Prostate gland (tissue), 2 donors: ENCODE measurements at regions not wholly inside any gene's neighbourhood (a gene's known extent, or its start where the extent isn't known, plus 50 kb on each side); places are given as distances from the start of the nearest gene placed in this dataset.
A peak's percentile ranks its signal among the peaks of the same experiment; 100 is the strongest.

Experiments used
- DNase-seq: peaks from one replicate; pipeline ENCODE4 v3.0.0-alpha.2; 2019; ENCODE audit warnings: low spot score
- H3K27ac ChIP-seq, 2 donors: fragments of 200-600 bp; sonication (generic); 2 replicates each; pipeline ENCODE4 v1.5.1; 2017 to 2019
- H3K27me3 ChIP-seq: fragments of 200-600 bp; sonication (generic); replicated peaks from 2 replicates; pipeline ENCODE4 v1.5.1; 2019; ENCODE audit not compliant: insufficient read depth
- H3K36me3 ChIP-seq, 2 donors: fragments of 200-600 bp; sonication (generic); 1 replicate in 1 of 2; 2 replicates in 1 of 2; pipeline versions ENCODE4 v1.5.1 to v1.8.1; 2017 to 2019
- H3K4me1 ChIP-seq: fragments of 200-600 bp; sonication (generic); replicated peaks from 2 replicates; pipeline ENCODE4 v1.5.1; 2019
- H3K4me3 ChIP-seq, 2 donors: fragments of 200-600 bp; sonication (generic); 2 replicates each; pipeline ENCODE4 v1.5.1; 2017 to 2019
- H3K9me3 ChIP-seq: fragments of 200-600 bp; sonication (generic); 2 replicates; pipeline ENCODE4 v1.5.1; 2017
- CTCF ChIP-seq, 4 experiments: fragments of 200-600 bp in 2 of 4; fragments of 450-650 bp in 2 of 4; sonication (generic) in 2 of 4; IDR thresholded peaks; 1 replicate in 3 of 4; 2 replicates in 1 of 4; pipeline ENCODE4 v1.5.1; 2016 to 2019; ENCODE audit warnings: antibody characterized with exemption in 4 of 4, mild to moderate bottlenecking in 2 of 4, moderate library complexity in 2 of 4
- POLR2A ChIP-seq: fragments of 450-650 bp; IDR thresholded peaks from one replicate; pipeline ENCODE4 v1.6.1; 2016; ENCODE audit warnings: antibody characterized with exemption, mild to moderate bottlenecking
- POLR2AphosphoS5 ChIP-seq: sonication (generic); formaldehyde crosslinking; IDR thresholded peaks from one replicate; pipeline ENCODE4 v1.6.1; 2017; ENCODE audit warnings: antibody characterized with exemption
- WGBS: methylation state at CpG from one replicate; pipeline ENCODE4 v1.1.5; 2018; 5-methylcytosine and 5-hydroxymethylcytosine counted together
- intact Hi-C: fragments of 100-400 bp; cut with DNase I; formaldehyde crosslinking; loops from one replicate; pipeline ENCODE4 v1.14.2; 2022

- Histone ChIP-seq H3K4me1 (peaks cover 2% of the 10 kb centered on the region), H3K27me3 (no peaks in the 10 kb centered on the region), H3K4me3 (no peak overlapping the region), H3K9me3 (no peaks in the 10 kb centered on the region), H3K27ac (no peak overlapping the region), H3K36me3 (no peaks in the 10 kb centered on the region)
- WGBS, result 85% methylated on average over 20 of the region's 21 CpGs
- no peak for DNase-seq
- TF ChIP-seq POLR2AphosphoS5 (no peak), CTCF (IDR thresholded peaks at IDR 0.05) (no peak), POLR2A (no peak)
- intact Hi-C loops, result loop anchor here (5.0 kb wide), 1 partner anchor 200 kb away; no protein-coding TSS in a partner anchor
Observed at GRCh38 chr2:43027097-43027873, 199.1 kb downstream of the ZFP36L2 start.

GRCh38 chr2:43026426-43027096 is 199.8 kb downstream of the ZFP36L2 start:
- no peaks in the 10 kb centered on the region for H3K4me1 ChIP-seq
- WGBS, result 91% methylated on average over 16 of the region's 17 CpGs
- TF ChIP-seq POLR2A (no peak), CTCF (IDR thresholded peaks at IDR 0.05) (no peak), POLR2AphosphoS5 (no peak)
- no peak overlapping the region for H3K27ac ChIP-seq
- DNase-seq, result no peak
- intact Hi-C loops, result loop anchor here (5.0 kb wide), 1 partner anchor 199 kb away; no protein-coding TSS in a partner anchor
- no peaks in the 10 kb centered on the region for H3K9me3 ChIP-seq
- no peak overlapping the region for H3K4me3 ChIP-seq
- H3K36me3 ChIP-seq, result no peaks in the 10 kb centered on the region
- no peaks in the 10 kb centered on the region for H3K27me3 ChIP-seq

GRCh38 chr2:43025709-43026295 is 200.6 kb downstream of the ZFP36L2 start:
- intact Hi-C loops, result loop anchor here (2.0 to 5.0 kb wide), 2 partner anchors 199 to 203 kb away; no protein-coding TSS in a partner anchor
- DNase-seq, result no peak
- H3K9me3 ChIP-seq, result no peaks in the 10 kb centered on the region
- no peak overlapping the region for H3K27ac ChIP-seq
- TF ChIP-seq POLR2A (no peak), CTCF (IDR thresholded peaks at IDR 0.05) (no peak), POLR2AphosphoS5 (no peak)
- no peak overlapping the region for H3K4me3 ChIP-seq
- 90% methylated on average over 5 of the region's 5 CpGs for WGBS
- H3K36me3 ChIP-seq, result no peaks in the 10 kb centered on the region
- no peaks in the 10 kb centered on the region for H3K4me1 ChIP-seq
- H3K27me3 ChIP-seq, result no peaks in the 10 kb centered on the region

- TF ChIP-seq POLR2AphosphoS5 (peak; percentile 22), CTCF (IDR thresholded peaks at IDR 0.05) (peak; percentile 62 to 81 (median 72)), POLR2A (no peak)
- no peaks in the 10 kb centered on the region for H3K4me1 ChIP-seq
- no peaks in the 10 kb centered on the region for H3K9me3 ChIP-seq
- no peak overlapping the region for H3K4me3 ChIP-seq
- DNase-seq, result peak; percentile 32
- H3K27ac ChIP-seq, result no peak overlapping the region
- no peaks in the 10 kb centered on the region for H3K36me3 ChIP-seq
- intact Hi-C loops, result loop anchor here (2.0 to 5.0 kb wide), 4 partner anchors 47 to 463 kb away; no protein-coding TSS in a partner anchor
- 48% methylated on average over 9 of the region's 9 CpGs for WGBS
- no peaks in the 10 kb centered on the region for H3K27me3 ChIP-seq
Observed at GRCh38 chr2:43024515-43025011, 201.8 kb downstream of the ZFP36L2 start.
